ENCODE measurements at regions not wholly inside any gene's neighbourhood (a gene's known extent, or its start where the extent isn't known, plus 50 kb on each side); places are given as distances from the start of the nearest gene placed in this dataset.

DNA sequence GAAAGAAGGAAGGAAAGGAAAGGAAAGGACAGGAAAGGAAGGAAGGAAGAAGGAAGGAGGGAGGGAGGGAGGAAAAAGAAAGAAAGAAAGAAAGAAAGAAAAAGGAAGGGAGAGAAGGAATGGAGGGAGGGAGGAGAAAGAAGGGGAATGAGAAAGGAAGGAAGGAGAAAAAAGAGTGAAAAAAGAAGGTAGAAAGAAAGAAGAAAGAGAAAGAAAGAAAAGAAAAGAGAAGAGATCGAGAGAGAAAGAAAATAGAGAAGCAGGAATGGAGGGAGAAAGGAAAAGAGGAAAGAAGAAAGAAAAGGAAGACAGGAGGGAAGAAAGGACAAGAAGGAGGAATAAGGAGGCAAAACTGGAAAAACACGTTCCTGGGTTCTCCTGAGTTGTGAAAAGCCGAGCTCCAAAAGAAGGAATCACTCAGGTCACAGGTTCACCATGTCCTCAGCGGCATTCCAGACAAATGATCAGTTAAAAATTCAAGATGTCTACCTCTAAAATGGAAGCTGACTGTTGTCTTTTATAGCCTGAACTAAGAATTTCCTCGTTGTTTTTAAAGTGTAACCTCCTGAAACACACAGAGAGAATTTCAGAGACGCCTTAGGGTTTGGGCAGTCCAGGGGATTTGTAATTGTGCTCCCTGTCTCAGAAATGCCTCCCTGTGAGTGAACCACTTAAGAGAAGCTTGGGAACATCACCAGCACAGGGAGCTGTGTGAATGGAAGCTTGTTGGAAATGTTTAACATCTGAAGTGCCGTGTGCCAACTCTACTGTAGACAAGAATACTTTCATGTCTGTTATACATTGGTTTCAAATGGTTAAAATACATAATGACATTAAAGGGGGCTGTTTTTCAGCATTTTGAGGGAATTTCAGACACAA lies 80.7 kb downstream of the INHBA start:
- H3K4me1 Mint-ChIP-seq (ENCODE audit: low read depth): no peaks in the 10 kb centered on the region
- ChIA-PET CTCF (no interaction called here), POLR2A (no interaction called here)
- no peaks in the 10 kb centered on the region for H3K4me1 ChIP-seq (ENCODE audit: insufficient read depth, low read length)
- H3K9me3 Mint-ChIP-seq: peaks cover 2% of the 10 kb centered on the region
- no peaks in the 10 kb centered on the region for H3K36me3 ChIP-seq (ENCODE audit: insufficient read depth, low read length)
- H3K27me3 ChIP-seq (ENCODE audit: control insufficient read depth in 1 of 2, insufficient read depth in 2 of 2, low read length in 2 of 2): no peaks in the 10 kb centered on the region
- DNase-seq: no peak
- intact Hi-C loops (cut with DNase I, micrococcal nuclease): no loop called here
- H3K4me3 Mint-ChIP-seq: no peak overlapping the region
- ATAC-seq (ENCODE audit: poor library complexity): no peak
- no peak overlapping the region for H3K27ac Mint-ChIP-seq
- no peaks in the 10 kb centered on the region for H3K27me3 Mint-ChIP-seq
- TF ChIP-seq CTCF (IDR thresholded peaks at IDR 0.05): no peak
- H3K9me3 ChIP-seq (ENCODE audit: control insufficient read depth in 1 of 2, insufficient read depth in 1 of 2, low read length in 2 of 2): peaks cover 0 to 5% of the 10 kb centered on the region in 2 experiments
- H3K4me3 ChIP-seq (ENCODE audit: low read length): no peak overlapping the region
- H3K27ac ChIP-seq (ENCODE audit: low read depth in 1 of 2, low read length in 2 of 2): no peak overlapping the region
- H3K36me3 Mint-ChIP-seq (ENCODE audit: low read depth): no peaks in the 10 kb centered on the region

DNA sequence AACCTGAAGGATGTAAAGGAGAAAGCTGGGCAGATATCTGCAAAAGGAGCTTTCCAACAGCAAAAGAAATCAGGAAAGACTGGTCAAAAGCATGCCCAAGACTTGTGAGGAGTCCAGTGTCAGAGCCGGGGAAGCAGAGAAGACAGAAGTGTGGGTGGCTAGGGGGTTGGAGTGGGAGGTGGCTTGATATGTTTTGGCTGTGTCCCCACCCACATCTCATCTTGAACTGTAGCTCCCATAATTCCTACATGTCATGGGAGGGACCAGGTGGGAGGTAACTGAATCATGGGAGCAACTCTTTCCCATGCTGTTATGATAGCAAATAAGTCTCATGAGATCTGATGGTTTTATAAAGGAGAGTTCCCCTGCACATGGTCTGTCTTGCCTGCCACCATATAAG lies 84.9 kb downstream of the INHBA start:
- Mint-ChIP-seq H3K36me3 (ENCODE audit: low read depth) (no peaks in the 10 kb centered on the region), H3K9me3 (peaks cover 3% of the 10 kb centered on the region), H3K27ac (no peak overlapping the region), H3K4me1 (ENCODE audit: low read depth) (no peaks in the 10 kb centered on the region), H3K4me3 (no peak overlapping the region), H3K27me3 (no peaks in the 10 kb centered on the region)
- Histone ChIP-seq H3K4me3 (ENCODE audit: low read length) (no peak overlapping the region), H3K4me1 (ENCODE audit: insufficient read depth, low read length) (no peaks in the 10 kb centered on the region), H3K27ac (ENCODE audit: low read depth in 1 of 2, low read length in 2 of 2) (no peak overlapping the region), H3K36me3 (ENCODE audit: insufficient read depth, low read length) (no peaks in the 10 kb centered on the region), H3K27me3 (ENCODE audit: control insufficient read depth in 1 of 2, insufficient read depth in 2 of 2, low read length in 2 of 2) (no peaks in the 10 kb centered on the region), H3K9me3 (ENCODE audit: control insufficient read depth in 1 of 2, insufficient read depth in 1 of 2, low read length in 2 of 2) (peaks cover 0 to 5% of the 10 kb centered on the region in 2 experiments)
- ATAC-seq (ENCODE audit: poor library complexity): no peak
- intact Hi-C loops (cut with DNase I, micrococcal nuclease): no loop called here
- ChIA-PET CTCF (no interaction called here), POLR2A (no interaction called here)
- no peak for TF ChIP-seq CTCF (IDR thresholded peaks at IDR 0.05)
- DNase-seq: no peak

- intact Hi-C loops (cut with DNase I, micrococcal nuclease): no loop called here
- Histone ChIP-seq H3K36me3 (ENCODE audit: insufficient read depth, low read length) (no peaks in the 10 kb centered on the region), H3K4me1 (ENCODE audit: insufficient read depth, low read length) (no peaks in the 10 kb centered on the region), H3K27ac (ENCODE audit: low read depth in 1 of 2, low read length in 2 of 2) (no peak overlapping the region), H3K27me3 (ENCODE audit: control insufficient read depth in 1 of 2, insufficient read depth in 2 of 2, low read length in 2 of 2) (no peaks in the 10 kb centered on the region), H3K4me3 (ENCODE audit: low read length) (no peak overlapping the region), H3K9me3 (ENCODE audit: control insufficient read depth in 1 of 2, insufficient read depth in 1 of 2, low read length in 2 of 2) (no peaks in the 10 kb centered on the region)
- Mint-ChIP-seq H3K36me3 (ENCODE audit: low read depth) (no peaks in the 10 kb centered on the region), H3K27ac (no peak overlapping the region), H3K9me3 (peaks cover 4% of the 10 kb centered on the region), H3K27me3 (no peaks in the 10 kb centered on the region), H3K4me3 (no peak overlapping the region), H3K4me1 (ENCODE audit: low read depth) (no peaks in the 10 kb centered on the region)
- no peak for TF ChIP-seq CTCF (IDR thresholded peaks at IDR 0.05)
- POLR2A ChIA-PET: no interaction called here
- CTCF ChIA-PET: no interaction called here
- ATAC-seq (ENCODE audit: poor library complexity) (no peak), DNase-seq (no peak)
Measured at GRCh38 chr7:41612798-41613197, 90.1 kb downstream of the INHBA start.
